ENCODE measurements at regions not wholly inside any gene's neighbourhood (a gene's known extent, or its start where the extent isn't known, plus 50 kb on each side); places are given as distances from the start of the nearest gene placed in this dataset.
"Not testable (repeated sequence)": the region's sequence is repeated elsewhere in the genome, so short reads cannot be mapped to it uniquely, and the experiment has no call there.

GRCh38 chr5:71384204-71384603 is 71.2 kb upstream of the BDP1 start:
- not testable (repeated sequence) for TF ChIP-seq NFE2L2 (IDR thresholded peaks at IDR 0.05; ENCODE audit: low read length); MXI1 (IDR thresholded peaks at IDR 0.05; ENCODE audit: borderline replicate concordance, low read depth, low read length); ZNF44 (CRISPR knock-in tag; IDR thresholded peaks at IDR 0.05); CEBPZ (IDR thresholded peaks at IDR 0.05; ENCODE audit: low read length); CTCF (CRISPR knock-in tag; IDR thresholded peaks at IDR 0.05); SMARCC2 (IDR thresholded peaks at IDR 0.05); ZNF589 (CRISPR knock-in tag; conservative IDR thresholded peaks at IDR 0.05); CAMTA2 (CRISPR knock-in tag; IDR thresholded peaks at IDR 0.05; ENCODE audit: borderline replicate concordance); ZSCAN30 (CRISPR knock-in tag; IDR thresholded peaks at IDR 0.05)
- TF ChIP-seq, protein P1, sequence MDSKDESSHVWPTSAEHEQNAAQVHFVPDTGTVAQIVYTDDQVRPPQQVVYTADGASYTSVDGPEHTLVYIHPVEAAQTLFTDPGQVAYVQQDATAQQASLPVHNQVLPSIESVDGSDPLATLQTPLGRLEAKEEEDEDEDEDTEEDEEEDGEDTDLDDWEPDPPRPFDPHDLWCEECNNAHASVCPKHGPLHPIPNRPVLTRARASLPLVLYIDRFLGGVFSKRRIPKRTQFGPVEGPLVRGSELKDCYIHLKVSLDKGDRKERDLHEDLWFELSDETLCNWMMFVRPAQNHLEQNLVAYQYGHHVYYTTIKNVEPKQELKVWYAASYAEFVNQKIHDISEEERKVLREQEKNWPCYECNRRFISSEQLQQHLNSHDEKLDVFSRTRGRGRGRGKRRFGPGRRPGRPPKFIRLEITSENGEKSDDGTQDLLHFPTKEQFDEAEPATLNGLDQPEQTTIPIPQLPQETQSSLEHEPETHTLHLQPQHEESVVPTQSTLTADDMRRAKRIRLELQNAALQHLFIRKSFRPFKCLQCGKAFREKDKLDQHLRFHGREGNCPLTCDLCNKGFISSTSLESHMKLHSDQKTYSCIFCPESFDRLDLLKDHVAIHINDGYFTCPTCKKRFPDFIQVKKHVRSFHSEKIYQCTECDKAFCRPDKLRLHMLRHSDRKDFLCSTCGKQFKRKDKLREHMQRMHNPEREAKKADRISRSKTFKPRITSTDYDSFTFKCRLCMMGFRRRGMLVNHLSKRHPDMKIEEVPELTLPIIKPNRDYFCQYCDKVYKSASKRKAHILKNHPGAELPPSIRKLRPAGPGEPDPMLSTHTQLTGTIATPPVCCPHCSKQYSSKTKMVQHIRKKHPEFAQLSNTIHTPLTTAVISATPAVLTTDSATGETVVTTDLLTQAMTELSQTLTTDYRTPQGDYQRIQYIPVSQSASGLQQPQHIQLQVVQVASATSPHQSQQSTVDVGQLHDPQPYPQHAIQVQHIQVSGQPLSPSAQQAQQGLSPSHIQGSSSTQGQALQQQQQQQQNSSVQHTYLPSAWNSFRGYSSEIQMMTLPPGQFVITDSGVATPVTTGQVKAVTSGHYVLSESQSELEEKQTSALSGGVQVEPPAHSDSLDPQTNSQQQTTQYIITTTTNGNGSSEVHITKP (CRISPR knock-in tag; IDR thresholded peaks at IDR 0.05; ENCODE audit: low read depth) = not testable (repeated sequence)
- TF ChIP-seq, protein P2, sequence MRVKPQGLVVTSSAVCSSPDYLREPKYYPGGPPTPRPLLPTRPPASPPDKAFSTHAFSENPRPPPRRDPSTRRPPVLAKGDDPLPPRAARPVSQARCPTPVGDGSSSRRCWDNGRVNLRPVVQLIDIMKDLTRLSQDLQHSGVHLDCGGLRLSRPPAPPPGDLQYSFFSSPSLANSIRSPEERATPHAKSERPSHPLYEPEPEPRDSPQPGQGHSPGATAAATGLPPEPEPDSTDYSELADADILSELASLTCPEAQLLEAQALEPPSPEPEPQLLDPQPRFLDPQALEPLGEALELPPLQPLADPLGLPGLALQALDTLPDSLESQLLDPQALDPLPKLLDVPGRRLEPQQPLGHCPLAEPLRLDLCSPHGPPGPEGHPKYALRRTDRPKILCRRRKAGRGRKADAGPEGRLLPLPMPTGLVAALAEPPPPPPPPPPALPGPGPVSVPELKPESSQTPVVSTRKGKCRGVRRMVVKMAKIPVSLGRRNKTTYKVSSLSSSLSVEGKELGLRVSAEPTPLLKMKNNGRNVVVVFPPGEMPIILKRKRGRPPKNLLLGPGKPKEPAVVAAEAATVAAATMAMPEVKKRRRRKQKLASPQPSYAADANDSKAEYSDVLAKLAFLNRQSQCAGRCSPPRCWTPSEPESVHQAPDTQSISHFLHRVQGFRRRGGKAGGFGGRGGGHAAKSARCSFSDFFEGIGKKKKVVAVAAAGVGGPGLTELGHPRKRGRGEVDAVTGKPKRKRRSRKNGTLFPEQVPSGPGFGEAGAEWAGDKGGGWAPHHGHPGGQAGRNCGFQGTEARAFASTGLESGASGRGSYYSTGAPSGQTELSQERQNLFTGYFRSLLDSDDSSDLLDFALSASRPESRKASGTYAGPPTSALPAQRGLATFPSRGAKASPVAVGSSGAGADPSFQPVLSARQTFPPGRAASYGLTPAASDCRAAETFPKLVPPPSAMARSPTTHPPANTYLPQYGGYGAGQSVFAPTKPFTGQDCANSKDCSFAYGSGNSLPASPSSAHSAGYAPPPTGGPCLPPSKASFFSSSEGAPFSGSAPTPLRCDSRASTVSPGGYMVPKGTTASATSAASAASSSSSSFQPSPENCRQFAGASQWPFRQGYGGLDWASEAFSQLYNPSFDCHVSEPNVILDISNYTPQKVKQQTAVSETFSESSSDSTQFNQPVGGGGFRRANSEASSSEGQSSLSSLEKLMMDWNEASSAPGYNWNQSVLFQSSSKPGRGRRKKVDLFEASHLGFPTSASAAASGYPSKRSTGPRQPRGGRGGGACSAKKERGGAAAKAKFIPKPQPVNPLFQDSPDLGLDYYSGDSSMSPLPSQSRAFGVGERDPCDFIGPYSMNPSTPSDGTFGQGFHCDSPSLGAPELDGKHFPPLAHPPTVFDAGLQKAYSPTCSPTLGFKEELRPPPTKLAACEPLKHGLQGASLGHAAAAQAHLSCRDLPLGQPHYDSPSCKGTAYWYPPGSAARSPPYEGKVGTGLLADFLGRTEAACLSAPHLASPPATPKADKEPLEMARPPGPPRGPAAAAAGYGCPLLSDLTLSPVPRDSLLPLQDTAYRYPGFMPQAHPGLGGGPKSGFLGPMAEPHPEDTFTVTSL (CRISPR knock-in tag; IDR thresholded peaks at IDR 0.05; ENCODE audit: borderline replicate concordance) = not testable (repeated sequence)

All from HepG2 (cell line).